ENCODE measurements at regions not wholly inside any gene's neighbourhood (a gene's known extent, or its start where the extent isn't known, plus 50 kb on each side); places are given as distances from the start of the nearest gene placed in this dataset.

- no peak for DNase-seq (ENCODE audit: low read depth in 2 of 2)
Observed at GRCh38 chr20:60064554-60065196, 106.5 kb downstream of the CDH26 start.

- no peak for DNase-seq (ENCODE audit: low read depth in 2 of 2)
Observed at GRCh38 chr20:60065741-60066437, 107.7 kb downstream of the CDH26 start.

GRCh38 chr20:60066438-60066823, 108.2 kb downstream of the CDH26 start:
- no peak for DNase-seq (ENCODE audit: low read depth in 2 of 2)

GRCh38 chr20:60068509-60068908, 110.3 kb downstream of the CDH26 start:
- DNase-seq (ENCODE audit: low read depth in 2 of 2) = no peak

GRCh38 chr20:60069656-60070055, 111.4 kb downstream of the CDH26 start:
- DNase-seq (ENCODE audit: low read depth in 2 of 2) = no peak

GRCh38 chr20:60070791-60071190, 112.6 kb downstream of the CDH26 start:
- DNase-seq (ENCODE audit: low read depth in 2 of 2) = no peak

GRCh38 chr20:60071965-60072364, 113.7 kb downstream of the CDH26 start:
- no peak for DNase-seq (ENCODE audit: low read depth in 2 of 2)

GRCh38 chr20:60073086-60073485, 114.9 kb downstream of the CDH26 start:
- no peak for DNase-seq (ENCODE audit: low read depth in 2 of 2)

- DNase-seq (ENCODE audit: low read depth in 2 of 2) = no peak
Observed at GRCh38 chr20:60073504-60073903, 115.3 kb downstream of the CDH26 start.

GRCh38 chr20:60074276-60074675, 116.1 kb downstream of the CDH26 start:
- no peak for DNase-seq (ENCODE audit: low read depth in 2 of 2)

- DNase-seq (ENCODE audit: low read depth in 2 of 2) = no peak
Observed at GRCh38 chr20:60078351-60079250, 120.4 kb downstream of the CDH26 start.

GRCh38 chr20:60080401-60080800, 122.2 kb downstream of the CDH26 start:
- DNase-seq (ENCODE audit: low read depth in 2 of 2) = no peak

- DNase-seq (ENCODE audit: low read depth in 2 of 2) = no peak
Observed at GRCh38 chr20:60085551-60086132, 127.4 kb downstream of the CDH26 start.

- no peak for DNase-seq (ENCODE audit: low read depth in 2 of 2)
Observed at GRCh38 chr20:60086821-60087562, 128.8 kb downstream of the CDH26 start.

- no peak for DNase-seq (ENCODE audit: low read depth in 2 of 2)
Observed at GRCh38 chr20:60087563-60088105, 129.4 kb downstream of the CDH26 start.

- no peak for DNase-seq (ENCODE audit: low read depth in 2 of 2)
Observed at GRCh38 chr20:60088236-60088635, 130.0 kb downstream of the CDH26 start.

GRCh38 chr20:60090631-60091030, 132.4 kb downstream of the CDH26 start:
- no peak for DNase-seq (ENCODE audit: low read depth in 2 of 2)

GRCh38 chr20:60091305-60091704, 133.1 kb downstream of the CDH26 start:
- no peak for DNase-seq (ENCODE audit: low read depth in 2 of 2)

- no peak for DNase-seq (ENCODE audit: low read depth in 2 of 2)
Observed at GRCh38 chr20:60091861-60092260, 133.6 kb downstream of the CDH26 start.

- DNase-seq (ENCODE audit: low read depth in 2 of 2) = no peak
Observed at GRCh38 chr20:60092729-60093128, 134.5 kb downstream of the CDH26 start.

GRCh38 chr20:60095456-60095855, 137.2 kb downstream of the CDH26 start:
- peak; percentile 36 to 37 for DNase-seq (ENCODE audit: low read depth in 2 of 2)
